ENCODE measurements at regions not wholly inside any gene's neighbourhood (a gene's known extent, or its start where the extent isn't known, plus 50 kb on each side); places are given as distances from the start of the nearest gene placed in this dataset.
A peak's percentile ranks its signal among the peaks of the same experiment; 100 is the strongest.

DNA sequence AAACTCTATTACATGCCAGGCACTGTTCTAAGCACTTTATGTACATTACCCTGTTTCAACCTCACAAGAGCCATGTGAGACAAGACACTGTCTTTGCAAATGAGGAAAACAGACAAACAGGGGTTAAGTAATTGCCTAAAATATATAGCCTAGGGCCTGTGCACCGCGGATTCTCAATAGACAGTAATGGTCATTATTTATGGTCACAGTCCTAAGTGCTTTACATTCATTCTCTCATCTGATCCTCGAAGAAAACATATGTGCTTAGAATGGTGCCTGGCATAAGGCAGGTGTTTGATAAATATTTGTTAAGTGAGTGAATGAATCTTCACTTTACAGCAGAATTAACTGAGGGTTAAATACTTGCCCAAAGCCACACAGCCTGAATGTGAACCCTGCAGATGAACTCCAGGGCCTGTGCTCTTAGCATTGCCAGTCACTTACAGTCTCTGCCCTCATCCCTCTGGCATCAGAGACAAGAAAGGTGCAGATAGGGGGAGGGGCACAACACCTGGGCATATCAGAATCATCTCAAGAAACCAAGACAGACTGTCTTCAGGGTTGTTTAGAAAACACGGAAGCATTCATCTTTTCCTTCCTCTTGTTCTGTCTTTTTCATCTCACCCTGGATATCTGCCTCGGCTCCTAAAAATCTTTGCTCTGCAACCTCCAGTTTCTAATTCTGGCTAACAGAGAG lies 92.8 kb upstream of the SASH1 start:
- Histone ChIP-seq H3K4me1 (ENCODE audit: control insufficient read depth in 2 of 3, insufficient read depth in 2 of 3, low read depth in 1 of 3, low read length in 3 of 3) (no peaks in the 10 kb centered on the region), H3K9me3 (ENCODE audit: control insufficient read depth in 2 of 3, insufficient read depth in 1 of 3, low read length in 3 of 3) (no peaks in the 10 kb centered on the region), H3K4me3 (ENCODE audit: low read length in 3 of 3) (no peak overlapping the region), H3K27ac (ENCODE audit: low read depth in 2 of 2, low read length in 2 of 2) (no peak overlapping the region), H3K27me3 (ENCODE audit: control insufficient read depth, insufficient read depth, low read length) (no peaks in the 10 kb centered on the region), H3K9ac (ENCODE audit: low read length in 3 of 3) (no peak overlapping the region), H3K36me3 (ENCODE audit: control insufficient read depth in 2 of 3, insufficient read depth in 3 of 3, low read length in 3 of 3) (no peaks in the 10 kb centered on the region)
- intact Hi-C loops (cut with DNase I), result no loop called here
- FAIRE-seq (no peak), DNase-seq (no peak)
- TF ChIP-seq, protein P1, sequence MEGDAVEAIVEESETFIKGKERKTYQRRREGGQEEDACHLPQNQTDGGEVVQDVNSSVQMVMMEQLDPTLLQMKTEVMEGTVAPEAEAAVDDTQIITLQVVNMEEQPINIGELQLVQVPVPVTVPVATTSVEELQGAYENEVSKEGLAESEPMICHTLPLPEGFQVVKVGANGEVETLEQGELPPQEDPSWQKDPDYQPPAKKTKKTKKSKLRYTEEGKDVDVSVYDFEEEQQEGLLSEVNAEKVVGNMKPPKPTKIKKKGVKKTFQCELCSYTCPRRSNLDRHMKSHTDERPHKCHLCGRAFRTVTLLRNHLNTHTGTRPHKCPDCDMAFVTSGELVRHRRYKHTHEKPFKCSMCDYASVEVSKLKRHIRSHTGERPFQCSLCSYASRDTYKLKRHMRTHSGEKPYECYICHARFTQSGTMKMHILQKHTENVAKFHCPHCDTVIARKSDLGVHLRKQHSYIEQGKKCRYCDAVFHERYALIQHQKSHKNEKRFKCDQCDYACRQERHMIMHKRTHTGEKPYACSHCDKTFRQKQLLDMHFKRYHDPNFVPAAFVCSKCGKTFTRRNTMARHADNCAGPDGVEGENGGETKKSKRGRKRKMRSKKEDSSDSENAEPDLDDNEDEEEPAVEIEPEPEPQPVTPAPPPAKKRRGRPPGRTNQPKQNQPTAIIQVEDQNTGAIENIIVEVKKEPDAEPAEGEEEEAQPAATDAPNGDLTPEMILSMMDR (IDR thresholded peaks at IDR 0.05; ENCODE audit: borderline replicate concordance, extremely low read depth, insufficient read depth), result no peak

DNA sequence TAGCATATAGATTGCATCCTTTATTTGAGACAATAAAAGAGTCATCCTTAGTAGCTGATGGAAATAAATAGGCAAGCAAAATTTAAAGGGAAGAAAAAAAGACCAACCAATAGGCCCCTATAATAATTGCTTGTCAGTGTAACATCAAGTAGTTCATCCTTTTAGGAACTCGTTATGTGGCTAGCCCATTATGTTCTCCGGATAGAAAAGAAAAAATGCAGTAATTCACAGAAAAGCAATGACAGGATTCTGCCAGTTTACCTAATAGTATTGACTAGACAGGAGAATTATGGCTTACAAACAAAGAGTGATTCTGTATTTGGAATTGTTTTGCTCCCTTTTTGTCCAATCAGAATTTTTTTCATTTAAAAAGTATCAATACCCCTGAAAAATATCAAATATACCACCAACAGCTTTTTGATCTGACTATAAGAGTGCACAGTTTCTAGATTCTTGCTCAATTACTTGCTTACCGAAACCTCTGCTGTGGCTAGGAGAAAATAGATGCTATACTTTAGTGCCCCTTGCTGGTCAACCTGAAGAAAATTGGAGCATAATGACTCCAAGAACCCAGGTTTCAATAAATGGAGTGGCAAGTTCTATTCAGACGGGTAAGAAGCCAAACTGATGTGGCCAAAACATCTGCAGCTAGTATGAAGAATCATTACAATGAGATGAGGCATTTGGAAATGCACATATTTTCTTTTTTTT lies 91.5 kb upstream of the SASH1 start:
- no peak overlapping the region for H3K27ac ChIP-seq (ENCODE audit: low read depth in 2 of 2, low read length in 2 of 2)
- FAIRE-seq, result no peak

DNA sequence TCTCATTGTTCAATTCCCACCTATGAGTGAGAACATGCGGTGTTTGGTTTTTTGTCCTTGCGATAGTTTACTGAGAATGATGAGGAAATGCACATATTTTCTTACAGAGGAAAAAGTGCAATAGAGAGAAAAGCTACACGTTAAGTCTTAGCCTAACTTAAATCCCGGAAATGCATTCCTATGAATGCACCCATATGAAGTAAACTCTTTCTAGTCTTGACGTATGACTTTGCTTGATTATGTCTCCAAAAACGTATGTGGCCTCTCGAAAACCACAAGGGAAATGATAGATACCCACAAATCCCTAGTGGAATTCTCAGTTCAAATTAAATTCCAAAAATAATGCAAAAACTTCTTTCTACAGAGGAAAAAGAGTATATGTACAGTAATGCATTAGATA lies 90.7 kb upstream of the SASH1 start:
- FAIRE-seq, result no peak
- Histone ChIP-seq H3K27me3 (ENCODE audit: control insufficient read depth, insufficient read depth, low read length) (no peaks in the 10 kb centered on the region), H3K9ac (ENCODE audit: low read length in 3 of 3) (no peak overlapping the region), H3K9me3 (ENCODE audit: control insufficient read depth in 2 of 3, insufficient read depth in 1 of 3, low read length in 3 of 3) (no peaks in the 10 kb centered on the region), H3K4me1 (ENCODE audit: control insufficient read depth in 2 of 3, insufficient read depth in 2 of 3, low read depth in 1 of 3, low read length in 3 of 3) (no peaks in the 10 kb centered on the region), H3K36me3 (ENCODE audit: control insufficient read depth in 2 of 3, insufficient read depth in 3 of 3, low read length in 3 of 3) (no peaks in the 10 kb centered on the region), H3K27ac (ENCODE audit: low read depth in 2 of 2, low read length in 2 of 2) (no peak overlapping the region), H3K4me3 (ENCODE audit: low read length in 3 of 3) (no peak overlapping the region)
- TF ChIP-seq, protein P1 (IDR thresholded peaks at IDR 0.05; ENCODE audit: borderline replicate concordance, extremely low read depth, insufficient read depth), result no peak
- no peak for DNase-seq
- intact Hi-C loops (cut with DNase I), result no loop called here

More for the DNA sequence above, 91.5 kb upstream of the SASH1 start:
- TF ChIP-seq, protein P1 (IDR thresholded peaks at IDR 0.05; ENCODE audit: borderline replicate concordance, extremely low read depth, insufficient read depth), result peak; percentile 39
- H3K4me3 ChIP-seq (ENCODE audit: low read length in 3 of 3), result no peak overlapping the region
- intact Hi-C loops (cut with DNase I), result no loop called here
- no peak overlapping the region for H3K9ac ChIP-seq (ENCODE audit: low read length in 3 of 3)
- no peaks in the 10 kb centered on the region for H3K9me3 ChIP-seq (ENCODE audit: control insufficient read depth in 2 of 3, insufficient read depth in 1 of 3, low read length in 3 of 3)
- no peaks in the 10 kb centered on the region for H3K27me3 ChIP-seq (ENCODE audit: control insufficient read depth, insufficient read depth, low read length)
- peak in 2 of 5 donors; percentile 54 to 62 for DNase-seq
- H3K4me1 ChIP-seq (ENCODE audit: control insufficient read depth in 2 of 3, insufficient read depth in 2 of 3, low read depth in 1 of 3, low read length in 3 of 3), result no peaks in the 10 kb centered on the region
- H3K36me3 ChIP-seq (ENCODE audit: control insufficient read depth in 2 of 3, insufficient read depth in 3 of 3, low read length in 3 of 3), result no peaks in the 10 kb centered on the region

Measured in kidney (tissue), 13 donors.